ENCODE measurements at regions not wholly inside any gene's neighbourhood (a gene's known extent, or its start where the extent isn't known, plus 50 kb on each side); places are given as distances from the start of the nearest gene placed in this dataset.

GRCh38 chr4:66544281-66544680, 874.0 kb upstream of the EPHA5 start:
- no peaks in the 10 kb centered on the region for H3K4me1 ChIP-seq
- no peak for ATAC-seq
- WGBS, 2 donors (ENCODE audit: low coverage in 1 of 2): 71% methylated on average over 1 of the region's 2 CpGs; no CpG with 5 or more reads in 1 of the 2 donors
- H3K4me3 ChIP-seq: no peak overlapping the region
- no peak overlapping the region for H3K27ac ChIP-seq
- no peak for TF ChIP-seq POLR2A (IDR thresholded peaks at IDR 0.05)
- no peak for TF ChIP-seq POLR2AphosphoS5 (IDR thresholded peaks at IDR 0.05)
- TF ChIP-seq CTCF (IDR thresholded peaks at IDR 0.05): no peak
- no peak for TF ChIP-seq EP300 (IDR thresholded peaks at IDR 0.05)
- H3K9me3 ChIP-seq: no peaks in the 10 kb centered on the region
- no peaks in the 10 kb centered on the region for H3K27me3 ChIP-seq
- no peaks in the 10 kb centered on the region for H3K36me3 ChIP-seq

- Histone ChIP-seq H3K9me3 (no peaks in the 10 kb centered on the region), H3K27ac (no peak overlapping the region), H3K27me3 (no peaks in the 10 kb centered on the region), H3K36me3 (no peaks in the 10 kb centered on the region), H3K4me3 (no peak overlapping the region), H3K4me1 (no peaks in the 10 kb centered on the region)
- ATAC-seq: no peak
- 14 to 18% methylated on average over 4 of the region's 4 CpGs for WGBS, 2 donors (ENCODE audit: low coverage in 1 of 2)
- TF ChIP-seq EP300 (IDR thresholded peaks at IDR 0.05) (no peak), POLR2AphosphoS5 (IDR thresholded peaks at IDR 0.05) (no peak), CTCF (IDR thresholded peaks at IDR 0.05) (no peak), POLR2A (IDR thresholded peaks at IDR 0.05) (no peak)
These were observed 869.5 kb upstream of the EPHA5 start for GRCh38 chr4:66539745-66540144.

- no peaks in the 10 kb centered on the region for H3K36me3 ChIP-seq
- WGBS, 2 donors (ENCODE audit: low coverage in 1 of 2): 73 to 74% methylated on average over 3 of the region's 3 CpGs
- H3K27me3 ChIP-seq: no peaks in the 10 kb centered on the region
- no peak overlapping the region for H3K4me3 ChIP-seq
- ATAC-seq: no peak
- no peak overlapping the region for H3K27ac ChIP-seq
- no peak for TF ChIP-seq CTCF (IDR thresholded peaks at IDR 0.05)
- TF ChIP-seq EP300 (IDR thresholded peaks at IDR 0.05): no peak
- no peak for TF ChIP-seq POLR2AphosphoS5 (IDR thresholded peaks at IDR 0.05)
- no peak for TF ChIP-seq POLR2A (IDR thresholded peaks at IDR 0.05)
- no peaks in the 10 kb centered on the region for H3K4me1 ChIP-seq
- H3K9me3 ChIP-seq: peaks cover 0 to 8% (median 0%) of the 10 kb centered on the region in 3 donors
These were observed 854.5 kb upstream of the EPHA5 start for GRCh38 chr4:66524781-66525180.

GRCh38 chr4:66522244-66522643, 852.0 kb upstream of the EPHA5 start:
- H3K4me1 ChIP-seq: no peaks in the 10 kb centered on the region

More at GRCh38 chr4:66522244-66522643, 852.0 kb upstream of the EPHA5 start:
- Histone ChIP-seq H3K9me3 (no peaks in the 10 kb centered on the region), H3K36me3 (no peaks in the 10 kb centered on the region), H3K27ac (no peak overlapping the region), H3K27me3 (no peaks in the 10 kb centered on the region), H3K4me3 (no peak overlapping the region)
- no peak for ATAC-seq
- TF ChIP-seq POLR2A (IDR thresholded peaks at IDR 0.05) (no peak), CTCF (IDR thresholded peaks at IDR 0.05) (no peak), POLR2AphosphoS5 (IDR thresholded peaks at IDR 0.05) (no peak), EP300 (IDR thresholded peaks at IDR 0.05) (no peak)
